ENCODE measurements at regions not wholly inside any gene's neighbourhood (a gene's known extent, or its start where the extent isn't known, plus 50 kb on each side); places are given as distances from the start of the nearest gene placed in this dataset.

- TF ChIP-seq POLR2AphosphoS5 (IDR thresholded peaks at IDR 0.05; ENCODE audit: low read depth, low read length) (no peak), REST (IDR thresholded peaks at IDR 0.05; ENCODE audit: insufficient read depth in 1 of 2, low read depth in 2 of 2, low read length in 2 of 2) (no peak), TAF1 (IDR thresholded peaks at IDR 0.05; ENCODE audit: borderline replicate concordance, insufficient read depth, low read length) (no peak), FOXP2 (optimal IDR thresholded peaks at IDR 0.05; ENCODE audit: borderline replicate concordance, extremely low read depth, extremely low read length, insufficient read depth) (no peak)
These were observed 71.6 kb upstream of the GREM2 start for GRCh38 chr1:240683576-240683975.

All from PFSK-1 (cell line).